ENCODE measurements at regions not wholly inside any gene's neighbourhood (a gene's known extent, or its start where the extent isn't known, plus 50 kb on each side); places are given as distances from the start of the nearest gene placed in this dataset.

DNA sequence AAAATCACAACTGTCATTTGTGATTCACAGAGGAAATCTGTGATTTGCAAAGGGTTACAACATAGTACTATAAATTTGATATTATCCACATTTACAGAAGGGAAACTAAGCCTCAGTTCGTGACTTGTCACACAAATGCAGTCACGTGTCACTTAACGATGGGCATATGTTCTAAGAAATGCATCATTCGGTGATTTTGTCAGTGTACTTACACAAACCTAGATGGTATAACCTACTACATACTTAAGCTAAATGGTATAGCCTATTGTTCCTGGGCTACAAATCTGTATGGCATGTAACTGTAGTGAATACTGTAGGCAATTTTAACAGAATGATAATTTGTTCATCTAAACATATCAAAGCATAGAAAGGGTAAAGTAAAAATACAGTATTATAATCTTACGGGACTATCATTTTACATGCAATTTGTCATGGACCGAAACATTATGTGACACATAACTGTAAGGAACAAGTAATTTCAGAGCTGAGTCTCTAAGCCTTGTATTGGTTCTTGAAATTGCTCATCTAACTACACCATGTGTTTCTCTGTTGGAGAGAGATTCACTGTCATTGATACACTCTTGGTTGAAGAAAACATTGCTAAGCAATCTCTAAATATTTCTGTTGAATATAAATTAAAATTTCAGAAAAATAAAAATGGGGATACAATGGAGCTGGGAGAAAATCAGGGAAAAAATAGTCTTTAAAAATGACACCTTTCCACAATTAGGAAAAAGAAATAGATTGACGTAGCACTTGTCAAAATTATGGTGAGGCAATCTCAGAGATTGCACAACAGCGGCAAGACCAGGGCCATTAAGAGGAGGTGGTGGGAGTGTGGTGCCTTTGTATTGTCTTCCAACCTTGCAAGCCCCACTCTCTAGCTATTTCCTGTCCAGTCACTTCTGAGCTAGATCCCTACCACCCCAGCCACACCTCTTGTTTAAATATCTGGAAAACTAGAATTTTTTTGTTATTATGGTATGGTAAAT, 645.8 kb upstream of the TBL1XR1 start:
- TF ChIP-seq, protein P1, sequence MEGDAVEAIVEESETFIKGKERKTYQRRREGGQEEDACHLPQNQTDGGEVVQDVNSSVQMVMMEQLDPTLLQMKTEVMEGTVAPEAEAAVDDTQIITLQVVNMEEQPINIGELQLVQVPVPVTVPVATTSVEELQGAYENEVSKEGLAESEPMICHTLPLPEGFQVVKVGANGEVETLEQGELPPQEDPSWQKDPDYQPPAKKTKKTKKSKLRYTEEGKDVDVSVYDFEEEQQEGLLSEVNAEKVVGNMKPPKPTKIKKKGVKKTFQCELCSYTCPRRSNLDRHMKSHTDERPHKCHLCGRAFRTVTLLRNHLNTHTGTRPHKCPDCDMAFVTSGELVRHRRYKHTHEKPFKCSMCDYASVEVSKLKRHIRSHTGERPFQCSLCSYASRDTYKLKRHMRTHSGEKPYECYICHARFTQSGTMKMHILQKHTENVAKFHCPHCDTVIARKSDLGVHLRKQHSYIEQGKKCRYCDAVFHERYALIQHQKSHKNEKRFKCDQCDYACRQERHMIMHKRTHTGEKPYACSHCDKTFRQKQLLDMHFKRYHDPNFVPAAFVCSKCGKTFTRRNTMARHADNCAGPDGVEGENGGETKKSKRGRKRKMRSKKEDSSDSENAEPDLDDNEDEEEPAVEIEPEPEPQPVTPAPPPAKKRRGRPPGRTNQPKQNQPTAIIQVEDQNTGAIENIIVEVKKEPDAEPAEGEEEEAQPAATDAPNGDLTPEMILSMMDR (IDR thresholded peaks at IDR 0.05; ENCODE audit: unreplicated experiment), result no peak
- no peak overlapping the region for H3K27ac Mint-ChIP-seq (ENCODE audit: low read depth, unreplicated experiment)
- peaks cover 5% of the 10 kb centered on the region for H3K36me3 Mint-ChIP-seq (ENCODE audit: insufficient read depth, unreplicated experiment)
- no peak for DNase-seq (ENCODE audit: unreplicated experiment)
- ChIA-PET POLR2A (interaction anchor here (0.7 to 1.0 kb wide), 4 partner anchors 10 to 480 kb away, joined by 3 to 4 read pairs (median 3); no protein-coding TSS in a partner anchor), CTCF (no interaction called here)
- no peak overlapping the region for H3K4me3 Mint-ChIP-seq (ENCODE audit: unreplicated experiment)
- no TSS peak for BruUV-seq (replicated peaks)
- no peaks in the 10 kb centered on the region for H3K27me3 Mint-ChIP-seq (ENCODE audit: insufficient read depth, unreplicated experiment)
- peaks cover 10% of the 10 kb centered on the region for H3K4me1 Mint-ChIP-seq (ENCODE audit: insufficient read depth, unreplicated experiment)
- peaks cover 11% of the 10 kb centered on the region for H3K9me3 Mint-ChIP-seq (ENCODE audit: unreplicated experiment)
- intact Hi-C loops (cut with micrococcal nuclease), result no loop called here

DNA sequence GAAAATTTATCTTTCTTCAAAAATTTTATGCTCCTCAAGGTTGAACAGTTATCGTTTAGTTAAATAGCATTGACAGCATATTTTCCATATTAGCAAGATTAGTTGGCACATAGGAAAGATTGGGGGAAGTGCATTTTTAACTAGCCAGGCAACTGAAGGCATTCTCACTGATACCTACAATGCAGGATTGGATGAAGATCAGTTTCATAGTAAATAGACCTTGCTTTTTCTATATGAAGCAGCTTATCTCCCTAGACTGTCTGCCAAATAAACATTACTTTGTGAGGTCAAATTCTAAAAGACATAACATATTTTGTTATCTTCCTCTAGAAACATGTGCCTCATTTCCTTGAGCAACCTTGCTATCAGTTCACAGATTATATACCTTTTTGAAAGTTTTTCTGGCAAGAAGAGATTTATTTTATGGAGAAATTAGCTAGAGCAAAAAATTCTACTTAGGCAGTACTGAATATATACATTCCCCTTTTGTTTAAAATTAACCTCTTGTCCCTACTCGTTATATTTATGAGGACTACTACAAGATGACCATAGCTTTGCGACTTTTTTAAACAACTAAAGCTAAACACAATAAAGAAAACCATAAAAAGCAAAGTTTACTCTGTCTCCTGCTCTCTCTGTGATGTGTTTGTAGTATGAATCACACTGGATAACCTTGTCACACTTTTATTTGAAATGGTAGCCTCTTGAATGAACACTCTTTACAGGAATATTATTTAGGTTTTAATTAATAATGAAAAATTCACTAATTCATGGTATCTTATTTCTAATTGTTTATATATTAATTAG, 654.9 kb upstream of the TBL1XR1 start:
- H3K27me3 Mint-ChIP-seq (ENCODE audit: insufficient read depth, unreplicated experiment), result no peaks in the 10 kb centered on the region
- no TSS peak for BruUV-seq (replicated peaks)
- intact Hi-C loops (cut with micrococcal nuclease), result no loop called here
- TF ChIP-seq, protein P1 (IDR thresholded peaks at IDR 0.05; ENCODE audit: unreplicated experiment), result no peak
- no peak for DNase-seq (ENCODE audit: unreplicated experiment)
- no peaks in the 10 kb centered on the region for H3K36me3 Mint-ChIP-seq (ENCODE audit: insufficient read depth, unreplicated experiment)
- no peak overlapping the region for H3K27ac Mint-ChIP-seq (ENCODE audit: low read depth, unreplicated experiment)
- H3K9me3 Mint-ChIP-seq (ENCODE audit: unreplicated experiment), result peaks cover 3% of the 10 kb centered on the region
- ChIA-PET CTCF (interaction anchor here (0.5 kb wide), 1 partner anchor 45 kb away, joined by 3 read pairs; no protein-coding TSS in a partner anchor), POLR2A (interaction anchor here (0.6 kb wide), 1 partner anchor 423 kb away, joined by 4 read pairs; no protein-coding TSS in a partner anchor)
- no peak overlapping the region for H3K4me3 Mint-ChIP-seq (ENCODE audit: unreplicated experiment)
- peaks cover 7% of the 10 kb centered on the region for H3K4me1 Mint-ChIP-seq (ENCODE audit: insufficient read depth, unreplicated experiment)

DNA sequence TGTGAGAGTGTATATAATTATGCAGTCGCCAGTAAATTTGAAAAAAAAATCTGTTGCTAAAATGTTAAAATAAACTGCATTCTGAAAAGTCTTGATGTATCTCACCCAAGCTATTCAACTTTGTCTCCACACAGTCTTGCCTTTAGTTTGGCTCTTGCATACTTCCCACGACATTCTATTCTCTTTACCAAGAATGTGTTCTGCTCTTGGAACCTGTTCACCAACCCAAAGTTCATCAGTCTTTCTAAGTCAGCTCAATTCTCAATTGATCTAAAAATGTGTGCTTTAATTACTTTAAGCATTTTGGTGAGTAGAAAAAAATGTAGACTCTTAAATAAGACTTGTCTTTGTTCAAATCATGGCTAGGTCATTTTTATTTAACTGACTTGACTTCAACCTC, 657.7 kb upstream of the TBL1XR1 start:
- Mint-ChIP-seq H3K9me3 (ENCODE audit: unreplicated experiment) (peaks cover 27% of the 10 kb centered on the region), H3K4me3 (ENCODE audit: unreplicated experiment) (no peak overlapping the region), H3K27me3 (ENCODE audit: insufficient read depth, unreplicated experiment) (no peaks in the 10 kb centered on the region), H3K36me3 (ENCODE audit: insufficient read depth, unreplicated experiment) (peaks cover 5% of the 10 kb centered on the region), H3K27ac (ENCODE audit: low read depth, unreplicated experiment) (no peak overlapping the region), H3K4me1 (ENCODE audit: insufficient read depth, unreplicated experiment) (peaks cover 7% of the 10 kb centered on the region)
- ChIA-PET POLR2A (interaction anchor here (0.8 kb wide), 2 partner anchors 8 to 13 kb away, joined by 3 to 4 read pairs; no protein-coding TSS in a partner anchor), CTCF (interaction anchor here (0.6 to 1.6 kb wide), 3 partner anchors 8 to 758 kb away, joined by 3 read pairs; no protein-coding TSS in a partner anchor)
- BruUV-seq (replicated peaks), result no TSS peak
- intact Hi-C loops (cut with micrococcal nuclease), result no loop called here
- TF ChIP-seq, protein P1 (IDR thresholded peaks at IDR 0.05; ENCODE audit: unreplicated experiment), result no peak
- DNase-seq (ENCODE audit: unreplicated experiment), result no peak

DNA sequence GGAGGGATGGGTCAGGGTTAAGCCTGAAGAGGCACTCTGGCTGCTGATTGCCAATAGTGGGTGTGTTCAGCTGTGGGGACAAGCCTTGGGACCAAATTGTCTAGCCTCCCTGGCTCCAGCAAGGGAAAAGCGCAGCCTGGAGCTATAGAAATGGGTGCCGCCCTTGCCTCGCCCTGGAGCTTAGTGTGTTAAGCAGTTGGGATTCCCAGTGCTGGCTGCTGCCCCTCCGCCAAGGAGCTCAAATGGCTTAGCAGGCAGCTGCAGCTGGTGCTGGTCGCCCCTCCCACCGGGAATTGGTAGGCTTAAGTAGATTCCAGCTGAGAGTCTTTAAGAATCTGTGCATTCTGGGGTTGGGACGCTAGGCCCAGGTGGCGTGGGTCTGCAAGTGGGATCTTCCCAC, 662.9 kb upstream of the TBL1XR1 start:
- Mint-ChIP-seq H3K36me3 (ENCODE audit: insufficient read depth, unreplicated experiment) (peaks cover 10% of the 10 kb centered on the region), H3K27me3 (ENCODE audit: insufficient read depth, unreplicated experiment) (no peaks in the 10 kb centered on the region), H3K27ac (ENCODE audit: low read depth, unreplicated experiment) (no peak overlapping the region), H3K9me3 (ENCODE audit: unreplicated experiment) (peaks cover 34% of the 10 kb centered on the region), H3K4me1 (ENCODE audit: insufficient read depth, unreplicated experiment) (no peaks in the 10 kb centered on the region), H3K4me3 (ENCODE audit: unreplicated experiment) (no peak overlapping the region)
- BruUV-seq (replicated peaks), result no TSS peak
- no peak for DNase-seq (ENCODE audit: unreplicated experiment)
- TF ChIP-seq, protein P1 (IDR thresholded peaks at IDR 0.05; ENCODE audit: unreplicated experiment), result no peak
- POLR2A ChIA-PET, result no interaction called here
- CTCF ChIA-PET, result no interaction called here
- intact Hi-C loops (cut with micrococcal nuclease), result no loop called here
